Activated CD8-positive, alpha-beta memory T cell treated with anti-CD3 and anti-CD28 coated beads, Interleukin-2, amount 50 U/mL, for 24 hours (primary cell): ENCODE measurements at regions not wholly inside any gene's neighbourhood (a gene's known extent, or its start where the extent isn't known, plus 50 kb on each side); places are given as distances from the start of the nearest gene placed in this dataset.

Experiments used
- DNase-seq: peaks from one replicate; pipeline ENCODE4 v3.0.0-alpha.2; 2020; ENCODE audit errors: extremely low read depth

GRCh38 chr6:139857143-139857542 lies 482.7 kb upstream of the CITED2 start:
- no peak for DNase-seq

GRCh38 chr6:139856562-139856961 lies 482.1 kb upstream of the CITED2 start:
- DNase-seq, result no peak

DNA sequence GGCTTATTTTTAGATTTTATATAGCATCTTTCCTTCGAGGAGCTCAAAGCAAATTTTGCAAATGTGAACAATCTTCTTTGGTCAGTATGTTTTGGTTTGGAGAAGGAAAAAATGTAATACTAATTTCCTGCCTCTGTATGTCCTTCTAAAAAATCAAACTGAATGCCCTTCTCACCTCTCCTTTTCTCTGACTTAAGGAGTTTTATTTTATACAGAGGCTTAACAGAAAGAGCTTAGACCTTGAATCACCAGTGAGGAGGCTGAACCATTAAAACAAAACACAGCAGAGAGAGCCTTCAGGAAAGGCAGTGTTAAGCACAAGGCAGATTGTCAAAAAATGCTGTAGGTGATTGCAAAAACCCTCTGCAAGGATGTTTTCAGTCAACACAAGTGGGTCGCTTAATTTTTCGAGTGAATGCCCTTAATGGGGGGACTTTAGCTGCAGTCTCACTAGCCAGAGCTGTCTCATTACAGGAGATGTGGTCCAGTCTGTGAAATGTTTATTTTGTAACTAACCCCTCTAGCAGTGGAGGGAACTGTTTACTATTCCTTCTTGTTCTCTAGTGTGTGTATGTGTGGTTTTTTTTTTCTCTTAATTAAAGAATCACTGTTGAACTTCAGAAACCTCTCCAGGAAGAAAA lies 481.3 kb upstream of the CITED2 start:
- DNase-seq, result no peak

DNA sequence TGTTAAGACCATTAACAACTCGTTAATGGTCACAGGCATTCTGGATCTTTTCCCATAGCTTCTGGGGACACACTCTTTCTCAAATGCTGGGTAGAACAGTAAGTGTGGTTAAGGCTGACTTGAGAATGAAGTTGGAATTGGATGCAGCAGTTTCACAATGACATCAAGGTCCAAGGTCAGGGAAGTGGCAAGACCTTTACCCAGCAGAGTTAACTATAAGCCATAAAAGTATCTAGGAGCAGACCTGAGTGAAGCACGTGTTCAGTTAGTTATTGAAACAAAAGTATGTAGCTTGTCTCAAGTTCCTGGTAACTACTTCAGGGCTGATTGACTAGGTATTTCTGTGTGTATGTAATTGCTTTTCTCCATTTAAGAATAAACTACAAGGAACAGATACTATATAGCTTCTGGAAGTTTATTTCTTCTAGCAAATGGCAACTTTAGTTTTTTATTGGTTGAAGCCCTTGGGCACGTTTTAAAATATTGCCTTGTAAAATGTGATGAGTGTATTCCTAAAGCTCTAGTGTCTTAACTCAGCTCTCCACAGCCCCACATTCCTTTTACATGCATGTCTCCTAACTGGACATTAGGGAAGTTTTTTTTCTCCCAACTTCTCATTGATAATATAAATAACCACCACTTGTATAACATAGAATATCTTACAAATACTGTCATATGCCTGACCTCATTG lies 479.0 kb upstream of the CITED2 start:
- no peak for DNase-seq

DNA sequence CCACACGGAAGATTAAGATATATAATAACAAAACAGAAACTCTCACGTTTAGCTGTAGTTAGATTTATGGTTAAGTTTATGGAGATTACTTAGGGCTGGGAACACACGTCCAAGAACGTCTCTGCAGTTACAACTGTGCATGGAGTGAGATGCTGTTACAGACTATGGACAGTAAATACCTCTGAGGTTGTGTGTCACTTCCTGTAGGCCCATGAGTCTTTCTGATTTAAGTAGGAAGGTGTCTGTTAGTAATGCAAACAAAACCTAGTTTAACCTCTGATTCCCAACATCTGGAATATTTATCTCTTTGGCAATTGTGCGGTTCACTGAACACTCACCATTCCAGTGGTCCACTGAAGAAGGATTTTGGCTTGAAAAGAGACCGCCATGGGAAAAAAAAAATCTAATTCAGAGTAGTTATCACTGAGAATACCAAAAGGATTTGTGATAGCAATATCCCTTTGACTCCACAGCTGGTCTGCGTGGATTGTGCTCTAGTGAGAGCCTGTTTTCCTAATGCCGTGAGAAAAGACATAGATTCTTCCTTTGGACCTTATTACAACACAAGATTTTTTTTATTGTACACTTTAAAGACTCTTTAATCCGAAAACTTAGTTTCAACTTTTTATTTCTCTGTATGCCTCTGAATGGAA lies 478.2 kb upstream of the CITED2 start:
- DNase-seq, result no peak

- no peak for DNase-seq
Observed at GRCh38 chr6:139852067-139852466, 477.6 kb upstream of the CITED2 start.

GRCh38 chr6:139851206-139851605 lies 476.8 kb upstream of the CITED2 start:
- no peak for DNase-seq

GRCh38 chr6:139850512-139850911 lies 476.1 kb upstream of the CITED2 start:
- DNase-seq, result no peak

DNA sequence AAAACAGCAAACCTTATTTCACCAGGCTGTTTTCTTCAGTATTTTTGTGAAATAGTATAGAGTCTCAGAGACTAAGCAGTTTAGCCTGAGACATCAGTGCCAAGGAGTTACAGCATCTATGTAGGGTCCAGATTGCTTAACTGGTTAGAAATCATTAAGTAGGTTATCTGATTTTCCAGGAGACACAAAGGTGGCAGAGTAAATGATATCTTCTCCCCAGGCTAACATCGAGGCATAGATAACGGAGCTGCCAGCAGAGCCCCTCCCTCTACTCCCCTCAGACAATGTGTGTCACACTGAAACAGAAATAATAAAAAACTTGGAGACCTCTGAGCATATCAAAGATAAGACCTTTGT lies 473.0 kb upstream of the CITED2 start:
- DNase-seq, result no peak

- no peak for DNase-seq
Observed at GRCh38 chr6:139846538-139847456, 472.3 kb upstream of the CITED2 start.

DNA sequence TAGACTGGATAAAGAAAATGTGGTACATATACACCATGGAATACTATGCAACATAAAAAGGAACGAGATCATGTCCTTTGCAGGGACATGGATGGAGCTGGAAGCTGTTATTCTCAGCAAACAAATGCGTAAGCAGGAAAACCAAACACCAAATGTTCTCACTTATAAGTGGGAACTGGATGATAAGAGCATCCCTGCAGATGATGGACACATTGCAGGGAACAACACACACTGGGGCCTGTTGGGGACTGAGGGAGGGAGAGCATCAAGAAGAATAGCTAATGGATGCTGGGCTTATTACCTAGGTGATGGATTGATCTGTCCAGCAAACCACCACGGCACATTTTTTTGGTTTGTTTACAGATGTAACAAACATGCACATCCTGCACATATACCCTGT lies 470.5 kb upstream of the CITED2 start:
- DNase-seq, result no peak

- DNase-seq, result no peak
Observed at GRCh38 chr6:139841794-139842215, 467.4 kb upstream of the CITED2 start.

GRCh38 chr6:139839506-139840156 lies 465.2 kb upstream of the CITED2 start:
- no peak for DNase-seq

DNA sequence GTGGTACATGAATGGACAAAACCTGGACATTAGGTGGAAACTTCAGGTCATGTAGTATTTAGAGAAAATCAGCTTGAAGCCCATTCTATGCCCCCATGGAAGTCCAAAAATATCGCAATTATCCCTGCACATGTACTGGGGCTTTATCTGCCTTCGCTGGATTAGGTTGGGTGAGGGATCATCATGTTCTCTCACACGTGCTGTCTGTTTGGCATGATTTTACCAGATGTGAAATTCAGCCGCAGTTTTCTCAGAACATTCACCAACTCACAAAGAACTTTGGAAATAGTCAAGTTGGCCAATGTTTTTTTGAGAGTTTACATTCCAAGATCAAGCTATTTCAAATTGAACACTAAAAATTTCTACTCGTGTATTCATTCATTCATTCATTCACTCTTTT lies 459.8 kb upstream of the CITED2 start:
- DNase-seq, result no peak

DNA sequence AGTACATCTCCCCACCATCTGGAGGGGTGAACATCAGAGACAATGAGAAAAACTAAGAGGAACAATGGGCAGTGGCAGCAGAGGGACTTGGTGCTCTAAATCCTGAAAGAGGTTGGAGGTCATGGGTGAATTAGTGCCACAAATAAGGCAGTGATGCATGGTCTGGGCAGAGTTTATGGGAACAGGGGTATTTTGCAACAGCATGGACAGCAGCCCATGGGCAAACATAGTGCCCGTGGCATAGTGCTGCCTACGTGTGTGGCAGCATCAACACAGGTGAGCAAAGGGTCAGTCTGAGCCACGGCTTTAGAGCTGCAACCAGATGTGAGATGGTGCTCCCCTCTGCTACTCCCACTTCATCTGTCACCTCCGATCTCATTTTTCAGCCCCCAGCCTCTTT lies 459.1 kb upstream of the CITED2 start:
- DNase-seq, result no peak

GRCh38 chr6:139832493-139833305 lies 458.3 kb upstream of the CITED2 start:
- no peak for DNase-seq

DNA sequence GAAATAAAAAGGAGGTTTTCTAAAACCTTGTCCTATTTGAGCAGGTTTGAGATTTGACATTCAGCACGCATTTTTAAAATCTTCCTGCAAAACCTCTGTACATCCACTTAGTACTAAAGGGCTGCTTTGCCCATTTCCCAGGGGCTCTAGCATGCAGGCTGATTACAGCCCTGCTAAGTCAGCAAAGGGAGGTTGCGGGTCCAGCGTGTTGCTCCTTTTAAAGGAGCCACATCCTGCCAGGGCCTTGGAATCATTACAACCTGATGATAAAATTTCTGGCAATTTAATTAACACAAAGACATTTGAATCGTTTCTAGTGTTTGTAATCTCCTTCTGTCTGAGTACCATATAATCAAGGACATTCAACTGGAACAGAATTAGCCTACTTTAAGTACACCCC lies 455.1 kb upstream of the CITED2 start:
- DNase-seq, result no peak

GRCh38 chr6:139828751-139829519 lies 454.5 kb upstream of the CITED2 start:
- DNase-seq, result no peak

DNA sequence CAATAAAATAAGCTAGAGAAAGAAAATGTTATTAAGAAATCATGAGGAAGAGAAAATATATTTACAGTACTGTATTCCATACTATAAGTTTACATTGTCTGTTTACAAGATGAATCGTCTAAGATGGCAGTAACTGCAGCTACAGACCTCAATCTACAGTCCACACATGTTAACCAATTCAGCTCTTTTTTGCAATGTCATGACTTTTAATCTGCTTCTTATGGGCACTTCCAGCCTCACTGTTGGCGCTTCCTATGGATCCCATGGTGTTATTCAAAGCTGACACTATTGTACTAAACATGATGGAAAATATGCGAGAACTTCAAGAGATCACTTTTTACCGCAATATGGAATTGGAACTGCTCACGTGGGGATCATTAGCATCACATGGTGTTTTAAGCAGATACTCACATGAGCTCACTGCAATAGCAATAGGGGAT lies 451.5 kb upstream of the CITED2 start:
- DNase-seq, result no peak

DNA sequence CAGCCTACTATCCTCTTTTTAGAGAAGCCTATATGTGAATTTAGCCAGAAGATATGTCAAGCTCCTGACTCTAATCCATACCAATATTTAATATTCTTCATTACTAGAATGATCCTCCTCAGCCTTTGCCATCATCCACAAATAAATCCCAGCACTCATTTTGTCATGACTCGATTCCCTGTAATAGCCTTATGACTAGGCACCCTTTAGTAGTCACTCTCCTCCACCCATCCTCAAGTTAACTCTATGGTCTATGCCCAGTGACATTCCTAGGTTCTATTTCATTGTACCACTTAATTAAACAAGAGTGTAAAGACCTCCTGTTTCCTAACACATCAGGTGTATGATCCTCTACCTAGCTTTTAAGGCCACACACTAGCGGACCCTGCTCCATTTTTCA lies 450.4 kb upstream of the CITED2 start:
- DNase-seq, result no peak
